ENCODE measurements at regions not wholly inside any gene's neighbourhood (a gene's known extent, or its start where the extent isn't known, plus 50 kb on each side); places are given as distances from the start of the nearest gene placed in this dataset.

DNA sequence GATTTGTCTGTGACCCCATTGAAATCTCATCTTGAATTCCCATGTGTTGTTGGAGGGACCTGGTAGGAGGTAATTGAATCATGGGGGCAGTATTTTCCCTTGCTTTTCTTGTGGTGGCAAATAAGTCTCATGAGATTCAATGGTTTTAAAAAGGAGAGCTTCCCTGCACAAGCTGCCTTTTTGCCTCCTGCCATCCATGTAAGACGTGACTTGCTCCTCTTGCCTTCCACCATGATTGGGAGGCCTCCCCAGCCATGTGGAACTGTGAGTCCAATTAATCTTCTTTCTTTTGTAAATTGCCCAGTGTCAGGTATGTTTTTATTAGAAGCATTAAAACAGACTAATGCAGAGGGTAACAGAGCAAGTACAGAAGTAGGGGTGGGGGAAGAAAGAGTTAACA lies 1097.0 kb upstream of the ADGRB3 start:
- Histone ChIP-seq H3K36me3 (ENCODE audit: control insufficient read depth, insufficient read depth, low read length) (no peaks in the 10 kb centered on the region), H3K4me3 (ENCODE audit: low read depth, low read length) (no peak overlapping the region), H3K27me3 (ENCODE audit: control insufficient read depth, insufficient read depth, low read length) (no peaks in the 10 kb centered on the region)
- TF ChIP-seq CTCF (IDR thresholded peaks at IDR 0.05; ENCODE audit: insufficient read depth, low read depth, low read length), result no peak
- no peak for DNase-seq (ENCODE audit: low read depth)
- POLR2A ChIA-PET, result no interaction called here
- CTCF ChIA-PET, result no interaction called here

GRCh38 chr6:67535946-67536345 lies 1099.1 kb upstream of the ADGRB3 start:
- ChIA-PET POLR2A (no interaction called here), CTCF (no interaction called here)
- TF ChIP-seq CTCF (IDR thresholded peaks at IDR 0.05; ENCODE audit: insufficient read depth, low read depth, low read length), result no peak
- H3K4me3 ChIP-seq (ENCODE audit: low read depth, low read length), result no peak overlapping the region
- H3K27me3 ChIP-seq (ENCODE audit: control insufficient read depth, insufficient read depth, low read length), result no peaks in the 10 kb centered on the region
- DNase-seq (ENCODE audit: low read depth), result no peak
- no peaks in the 10 kb centered on the region for H3K36me3 ChIP-seq (ENCODE audit: control insufficient read depth, insufficient read depth, low read length)

DNA sequence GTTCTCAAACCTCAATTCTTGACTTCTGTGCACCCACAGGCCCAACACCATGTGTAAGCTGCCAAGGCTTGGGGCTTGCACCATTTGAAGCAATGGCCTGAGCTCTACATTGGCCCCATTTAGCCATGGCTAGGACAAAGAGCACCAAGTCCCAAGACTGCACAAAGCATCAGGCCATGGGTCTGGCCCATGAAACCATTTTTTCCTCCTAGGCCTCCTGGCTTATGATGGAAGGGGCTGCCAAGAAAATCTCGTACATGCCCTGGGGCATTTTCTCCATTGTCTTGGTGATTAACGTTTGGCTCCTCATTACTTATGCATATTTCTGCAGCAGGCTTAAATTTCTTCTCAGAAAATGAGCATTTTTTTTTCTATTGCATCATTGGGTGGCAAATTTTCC lies 1128.7 kb upstream of the ADGRB3 start:
- TF ChIP-seq CTCF (IDR thresholded peaks at IDR 0.05; ENCODE audit: insufficient read depth, low read depth, low read length), result no peak
- ChIA-PET CTCF (no interaction called here), POLR2A (no interaction called here)
- Histone ChIP-seq H3K36me3 (ENCODE audit: control insufficient read depth, insufficient read depth, low read length) (no peaks in the 10 kb centered on the region), H3K27me3 (ENCODE audit: control insufficient read depth, insufficient read depth, low read length) (no peaks in the 10 kb centered on the region), H3K4me3 (ENCODE audit: low read depth, low read length) (no peak overlapping the region)
- DNase-seq (ENCODE audit: low read depth), result no peak

GRCh38 chr6:67501755-67502154 lies 1133.3 kb upstream of the ADGRB3 start:
- no peak for TF ChIP-seq CTCF (IDR thresholded peaks at IDR 0.05; ENCODE audit: insufficient read depth, low read depth, low read length)
- DNase-seq (ENCODE audit: low read depth), result no peak
- CTCF ChIA-PET, result no interaction called here
- no peaks in the 10 kb centered on the region for H3K36me3 ChIP-seq (ENCODE audit: control insufficient read depth, insufficient read depth, low read length)
- H3K27me3 ChIP-seq (ENCODE audit: control insufficient read depth, insufficient read depth, low read length), result no peaks in the 10 kb centered on the region
- POLR2A ChIA-PET, result no interaction called here
- no peak overlapping the region for H3K4me3 ChIP-seq (ENCODE audit: low read depth, low read length)

- Histone ChIP-seq H3K27me3 (ENCODE audit: control insufficient read depth, insufficient read depth, low read length) (no peaks in the 10 kb centered on the region), H3K36me3 (ENCODE audit: control insufficient read depth, insufficient read depth, low read length) (no peaks in the 10 kb centered on the region), H3K4me3 (ENCODE audit: low read depth, low read length) (no peak overlapping the region)
- CTCF ChIA-PET, result no interaction called here
- POLR2A ChIA-PET, result no interaction called here
- TF ChIP-seq CTCF (IDR thresholded peaks at IDR 0.05; ENCODE audit: insufficient read depth, low read depth, low read length), result no peak
- DNase-seq (ENCODE audit: low read depth), result no peak
These were observed 1137.3 kb upstream of the ADGRB3 start for GRCh38 chr6:67497749-67498148.
